ENCODE measurements at regions not wholly inside any gene's neighbourhood (a gene's known extent, or its start where the extent isn't known, plus 50 kb on each side); places are given as distances from the start of the nearest gene placed in this dataset.

DNA sequence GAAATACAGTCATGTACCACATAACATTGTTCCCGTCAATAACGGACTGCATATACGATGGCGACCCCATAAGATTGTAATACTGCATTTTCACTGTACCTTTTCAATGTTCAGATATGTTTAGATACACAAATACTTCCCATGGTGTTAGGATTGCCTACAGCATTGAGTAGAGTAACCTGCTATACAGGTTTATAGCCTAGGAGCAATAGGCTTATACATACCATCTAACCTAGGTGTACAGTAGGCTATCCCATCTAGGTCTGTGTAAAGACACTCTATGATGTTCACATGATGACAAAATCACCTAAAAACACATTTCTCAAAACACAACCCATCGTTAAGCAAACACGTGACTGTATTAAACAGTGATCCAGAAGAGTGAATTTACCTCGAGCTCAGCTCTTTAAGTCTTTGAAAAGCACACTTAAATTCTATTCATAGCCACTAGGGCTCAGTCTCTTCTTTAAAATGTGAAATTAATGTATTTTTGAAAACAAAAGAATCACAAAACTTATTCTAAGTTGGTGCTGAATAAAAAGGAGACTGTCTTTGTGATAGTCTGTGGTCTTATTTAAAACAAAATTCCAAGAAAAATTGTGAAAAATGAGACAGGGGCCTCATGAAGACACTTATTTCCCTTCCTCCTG, 239.1 kb upstream of the ARID2 start:
- H3K4me1 ChIP-seq (ENCODE audit: control insufficient read depth, insufficient read depth, low read length), result no peaks in the 10 kb centered on the region
- H3K9me3 ChIP-seq (ENCODE audit: control insufficient read depth, insufficient read depth, low read depth, low read length), result no peaks in the 10 kb centered on the region
- no peak overlapping the region for H3K4me3 ChIP-seq (ENCODE audit: low read depth, low read length)
- ChIA-PET CTCF (no interaction called here), POLR2A (no interaction called here)
- no peaks in the 10 kb centered on the region for H3K36me3 ChIP-seq (ENCODE audit: control insufficient read depth in 2 of 2, insufficient read depth in 1 of 2, low read length in 2 of 2)
- TF ChIP-seq, protein P1, sequence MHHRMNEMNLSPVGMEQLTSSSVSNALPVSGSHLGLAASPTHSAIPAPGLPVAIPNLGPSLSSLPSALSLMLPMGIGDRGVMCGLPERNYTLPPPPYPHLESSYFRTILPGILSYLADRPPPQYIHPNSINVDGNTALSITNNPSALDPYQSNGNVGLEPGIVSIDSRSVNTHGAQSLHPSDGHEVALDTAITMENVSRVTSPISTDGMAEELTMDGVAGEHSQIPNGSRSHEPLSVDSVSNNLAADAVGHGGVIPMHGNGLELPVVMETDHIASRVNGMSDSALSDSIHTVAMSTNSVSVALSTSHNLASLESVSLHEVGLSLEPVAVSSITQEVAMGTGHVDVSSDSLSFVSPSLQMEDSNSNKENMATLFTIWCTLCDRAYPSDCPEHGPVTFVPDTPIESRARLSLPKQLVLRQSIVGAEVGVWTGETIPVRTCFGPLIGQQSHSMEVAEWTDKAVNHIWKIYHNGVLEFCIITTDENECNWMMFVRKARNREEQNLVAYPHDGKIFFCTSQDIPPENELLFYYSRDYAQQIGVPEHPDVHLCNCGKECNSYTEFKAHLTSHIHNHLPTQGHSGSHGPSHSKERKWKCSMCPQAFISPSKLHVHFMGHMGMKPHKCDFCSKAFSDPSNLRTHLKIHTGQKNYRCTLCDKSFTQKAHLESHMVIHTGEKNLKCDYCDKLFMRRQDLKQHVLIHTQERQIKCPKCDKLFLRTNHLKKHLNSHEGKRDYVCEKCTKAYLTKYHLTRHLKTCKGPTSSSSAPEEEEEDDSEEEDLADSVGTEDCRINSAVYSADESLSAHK (tag by site-specific recombination; IDR thresholded peaks at IDR 0.05), result no peak
- TF ChIP-seq ZNF266 (tag by site-specific recombination; IDR thresholded peaks at IDR 0.05; ENCODE audit: low read depth) (no peak), ZNF621 (tag by site-specific recombination; IDR thresholded peaks at IDR 0.05) (no peak), ZBTB20 (tag by site-specific recombination; IDR thresholded peaks at IDR 0.05) (no peak), ZNF112 (tag by site-specific recombination; IDR thresholded peaks at IDR 0.05) (no peak), ZNF138 (tag by site-specific recombination; IDR thresholded peaks at IDR 0.05; ENCODE audit: borderline replicate concordance) (no peak), ZNF776 (tag by site-specific recombination; IDR thresholded peaks at IDR 0.05; ENCODE audit: borderline replicate concordance) (no peak), YY2 (tag by site-specific recombination; IDR thresholded peaks at IDR 0.05) (no peak), ZXDB (tag by site-specific recombination; IDR thresholded peaks at IDR 0.05) (no peak), GLI4 (tag by site-specific recombination; IDR thresholded peaks at IDR 0.05) (no peak), ZNF335 (tag by site-specific recombination; conservative IDR thresholded peaks at IDR 0.05) (no peak)
- TF ChIP-seq, protein P2, sequence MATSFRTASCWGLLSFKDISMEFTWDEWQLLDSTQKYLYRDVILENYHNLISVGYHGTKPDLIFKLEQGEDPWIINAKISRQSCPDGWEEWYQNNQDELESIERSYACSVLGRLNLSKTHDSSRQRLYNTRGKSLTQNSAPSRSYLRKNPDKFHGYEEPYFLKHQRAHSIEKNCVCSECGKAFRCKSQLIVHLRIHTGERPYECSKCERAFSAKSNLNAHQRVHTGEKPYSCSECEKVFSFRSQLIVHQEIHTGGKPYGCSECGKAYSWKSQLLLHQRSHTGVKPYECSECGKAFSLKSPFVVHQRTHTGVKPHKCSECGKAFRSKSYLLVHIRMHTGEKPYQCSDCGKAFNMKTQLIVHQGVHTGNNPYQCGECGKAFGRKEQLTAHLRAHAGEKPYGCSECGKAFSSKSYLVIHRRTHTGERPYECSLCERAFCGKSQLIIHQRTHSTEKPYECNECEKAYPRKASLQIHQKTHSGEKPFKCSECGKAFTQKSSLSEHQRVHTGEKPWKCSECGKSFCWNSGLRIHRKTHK (tag by site-specific recombination; IDR thresholded peaks at IDR 0.05), result no peak
- no peak overlapping the region for H3K27ac ChIP-seq (ENCODE audit: extremely low read depth, low read depth, low read length)

DNA sequence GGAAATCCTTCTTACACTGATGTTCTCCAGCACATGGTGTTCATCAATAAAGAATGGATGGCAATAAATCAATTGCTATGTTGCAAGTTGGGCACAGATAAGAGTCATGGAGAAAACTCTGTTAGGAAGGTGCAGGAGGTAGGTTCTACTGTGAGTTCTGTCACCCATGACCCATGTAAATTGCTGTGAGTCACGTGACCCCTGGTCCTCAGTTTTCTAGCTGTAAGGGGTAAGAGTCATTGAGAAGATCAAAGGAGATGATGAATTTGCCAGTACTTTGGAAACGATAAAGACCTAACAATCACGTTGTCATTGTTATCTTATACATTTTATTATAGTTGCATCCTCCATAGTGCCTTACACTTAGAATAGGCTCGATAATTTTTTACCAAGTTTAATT, 235.2 kb upstream of the ARID2 start:
- Histone ChIP-seq H3K9me3 (ENCODE audit: control insufficient read depth, insufficient read depth, low read depth, low read length) (no peaks in the 10 kb centered on the region), H3K27ac (ENCODE audit: extremely low read depth, low read depth, low read length) (no peak overlapping the region), H3K4me3 (ENCODE audit: low read depth, low read length) (no peak overlapping the region), H3K4me1 (ENCODE audit: control insufficient read depth, insufficient read depth, low read length) (no peaks in the 10 kb centered on the region), H3K36me3 (ENCODE audit: control insufficient read depth in 2 of 2, insufficient read depth in 1 of 2, low read length in 2 of 2) (no peaks in the 10 kb centered on the region)
- TF ChIP-seq, protein P3, sequence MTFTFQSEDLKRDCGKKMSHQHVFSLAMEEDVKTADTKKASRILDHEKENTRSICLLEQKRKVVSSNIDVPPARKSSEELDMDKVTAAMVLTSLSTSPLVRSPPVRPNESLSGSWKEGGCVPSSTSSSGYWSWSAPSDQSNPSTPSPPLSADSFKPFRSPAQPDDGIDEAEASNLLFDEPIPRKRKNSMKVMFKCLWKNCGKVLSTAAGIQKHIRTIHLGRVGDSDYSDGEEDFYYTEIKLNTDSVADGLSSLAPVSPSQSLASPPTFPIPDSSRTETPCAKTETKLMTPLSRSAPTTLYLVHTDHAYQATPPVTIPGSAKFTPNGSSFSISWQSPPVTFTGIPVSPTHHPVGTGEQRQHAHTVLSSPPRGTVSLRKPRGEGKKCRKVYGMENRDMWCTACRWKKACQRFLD (tag by site-specific recombination; IDR thresholded peaks at IDR 0.05), result no peak
- TF ChIP-seq OSR2 (tag by site-specific recombination; IDR thresholded peaks at IDR 0.05), result no peak
- no peak for TF ChIP-seq SP7 (tag by site-specific recombination; IDR thresholded peaks at IDR 0.05)
- TF ChIP-seq ZNF623 (tag by site-specific recombination; IDR thresholded peaks at IDR 0.05), result no peak
- no peak for TF ChIP-seq GLI2 (tag by site-specific recombination; IDR thresholded peaks at IDR 0.05; ENCODE audit: borderline replicate concordance, low read depth)
- TF ChIP-seq ZNF114 (tag by site-specific recombination; IDR thresholded peaks at IDR 0.05), result no peak
- TF ChIP-seq, protein P4, sequence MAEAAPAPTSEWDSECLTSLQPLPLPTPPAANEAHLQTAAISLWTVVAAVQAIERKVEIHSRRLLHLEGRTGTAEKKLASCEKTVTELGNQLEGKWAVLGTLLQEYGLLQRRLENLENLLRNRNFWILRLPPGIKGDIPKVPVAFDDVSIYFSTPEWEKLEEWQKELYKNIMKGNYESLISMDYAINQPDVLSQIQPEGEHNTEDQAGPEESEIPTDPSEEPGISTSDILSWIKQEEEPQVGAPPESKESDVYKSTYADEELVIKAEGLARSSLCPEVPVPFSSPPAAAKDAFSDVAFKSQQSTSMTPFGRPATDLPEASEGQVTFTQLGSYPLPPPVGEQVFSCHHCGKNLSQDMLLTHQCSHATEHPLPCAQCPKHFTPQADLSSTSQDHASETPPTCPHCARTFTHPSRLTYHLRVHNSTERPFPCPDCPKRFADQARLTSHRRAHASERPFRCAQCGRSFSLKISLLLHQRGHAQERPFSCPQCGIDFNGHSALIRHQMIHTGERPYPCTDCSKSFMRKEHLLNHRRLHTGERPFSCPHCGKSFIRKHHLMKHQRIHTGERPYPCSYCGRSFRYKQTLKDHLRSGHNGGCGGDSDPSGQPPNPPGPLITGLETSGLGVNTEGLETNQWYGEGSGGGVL (tag by site-specific recombination; IDR thresholded peaks at IDR 0.05), result no peak
- TF ChIP-seq ZNF837 (tag by site-specific recombination; IDR thresholded peaks at IDR 0.05), result no peak
- no peak for TF ChIP-seq ZNF555 (tag by site-specific recombination; conservative IDR thresholded peaks at IDR 0.05)
- no peak for TF ChIP-seq ZNF302 (tag by site-specific recombination; IDR thresholded peaks at IDR 0.05; ENCODE audit: low read depth)
- no peak for TF ChIP-seq ZXDB (tag by site-specific recombination; IDR thresholded peaks at IDR 0.05)
- no peak for TF ChIP-seq ZNF121 (tag by site-specific recombination; IDR thresholded peaks at IDR 0.05)
- no peak for TF ChIP-seq ZNF350 (tag by site-specific recombination; IDR thresholded peaks at IDR 0.05)
- TF ChIP-seq PRDM1 (tag by site-specific recombination; IDR thresholded peaks at IDR 0.05), result no peak
- CTCF ChIA-PET, result no interaction called here
- POLR2A ChIA-PET, result no interaction called here

All from HEK293 (cell line).